Bronchial epithelial cell (primary cell): ENCODE measurements at regions not wholly inside any gene's neighbourhood (a gene's known extent, or its start where the extent isn't known, plus 50 kb on each side); places are given as distances from the start of the nearest gene placed in this dataset.
"Not testable (repeated sequence)": the region's sequence is repeated elsewhere in the genome, so short reads cannot be mapped to it uniquely, and the experiment has no call there.

ENCODE experiments used
- DNase-seq: peaks from one replicate; pipeline ENCODE4 v3.0.0-alpha.2; 2010; ENCODE audit warnings: low read depth
- FAIRE-seq: peaks from 2 replicates; lab custom pipeline; 2011; peaks lifted over from hg19 to GRCh38; lab: Jason Lieb, UNC
- H3K27me3 ChIP-seq: 2 replicates; pipeline ENCODE4 v1.5.1; 2011; ENCODE audit warnings: low read length; ENCODE audit not compliant: control insufficient read depth, insufficient read depth
- H3K36me3 ChIP-seq: 2 replicates; pipeline ENCODE4 v1.5.1; 2011; ENCODE audit warnings: low read length; ENCODE audit not compliant: control insufficient read depth, insufficient read depth
- H3K4me3 ChIP-seq: 2 replicates; pipeline ENCODE4 v1.5.1; 2011; ENCODE audit warnings: mild to moderate bottlenecking, low read depth, low read length, control low read depth
- TF ChIP-seq, protein P1 (sequence below): IDR thresholded peaks from 2 replicates; pipeline ENCODE4 v1.5.1; 2011; ENCODE audit warnings: mild to moderate bottlenecking, moderate library complexity, low read length, control low read depth, inconsistent platforms; ENCODE audit not compliant: insufficient read depth, severe bottlenecking

DNA sequence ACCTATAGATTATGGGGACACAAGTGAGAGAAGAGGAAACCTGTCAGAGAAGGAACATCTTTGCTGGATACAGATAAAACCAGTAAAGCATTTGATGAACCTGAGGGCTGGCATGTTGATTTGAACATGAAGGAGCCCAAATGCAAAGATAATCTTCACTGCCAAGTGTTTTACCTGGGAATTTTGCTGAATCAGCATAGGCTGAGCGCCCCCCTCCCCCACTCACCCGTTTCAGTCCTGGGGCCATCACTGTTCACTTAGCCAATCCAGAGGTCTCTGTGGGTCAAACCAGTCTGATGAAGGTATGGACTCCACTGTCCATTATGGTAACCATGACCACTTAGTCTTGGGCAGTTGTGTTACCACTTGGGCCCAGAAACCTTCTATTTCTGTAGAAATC, 466.0 kb upstream of the GRM7 start:
- Histone ChIP-seq H3K27me3 (no peaks in the 10 kb centered on the region), H3K36me3 (no peaks in the 10 kb centered on the region), H3K4me3 (no peak overlapping the region)
- DNase-seq: no peak
- FAIRE-seq: no peak
- TF ChIP-seq, protein P1, sequence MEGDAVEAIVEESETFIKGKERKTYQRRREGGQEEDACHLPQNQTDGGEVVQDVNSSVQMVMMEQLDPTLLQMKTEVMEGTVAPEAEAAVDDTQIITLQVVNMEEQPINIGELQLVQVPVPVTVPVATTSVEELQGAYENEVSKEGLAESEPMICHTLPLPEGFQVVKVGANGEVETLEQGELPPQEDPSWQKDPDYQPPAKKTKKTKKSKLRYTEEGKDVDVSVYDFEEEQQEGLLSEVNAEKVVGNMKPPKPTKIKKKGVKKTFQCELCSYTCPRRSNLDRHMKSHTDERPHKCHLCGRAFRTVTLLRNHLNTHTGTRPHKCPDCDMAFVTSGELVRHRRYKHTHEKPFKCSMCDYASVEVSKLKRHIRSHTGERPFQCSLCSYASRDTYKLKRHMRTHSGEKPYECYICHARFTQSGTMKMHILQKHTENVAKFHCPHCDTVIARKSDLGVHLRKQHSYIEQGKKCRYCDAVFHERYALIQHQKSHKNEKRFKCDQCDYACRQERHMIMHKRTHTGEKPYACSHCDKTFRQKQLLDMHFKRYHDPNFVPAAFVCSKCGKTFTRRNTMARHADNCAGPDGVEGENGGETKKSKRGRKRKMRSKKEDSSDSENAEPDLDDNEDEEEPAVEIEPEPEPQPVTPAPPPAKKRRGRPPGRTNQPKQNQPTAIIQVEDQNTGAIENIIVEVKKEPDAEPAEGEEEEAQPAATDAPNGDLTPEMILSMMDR: no peak

DNA sequence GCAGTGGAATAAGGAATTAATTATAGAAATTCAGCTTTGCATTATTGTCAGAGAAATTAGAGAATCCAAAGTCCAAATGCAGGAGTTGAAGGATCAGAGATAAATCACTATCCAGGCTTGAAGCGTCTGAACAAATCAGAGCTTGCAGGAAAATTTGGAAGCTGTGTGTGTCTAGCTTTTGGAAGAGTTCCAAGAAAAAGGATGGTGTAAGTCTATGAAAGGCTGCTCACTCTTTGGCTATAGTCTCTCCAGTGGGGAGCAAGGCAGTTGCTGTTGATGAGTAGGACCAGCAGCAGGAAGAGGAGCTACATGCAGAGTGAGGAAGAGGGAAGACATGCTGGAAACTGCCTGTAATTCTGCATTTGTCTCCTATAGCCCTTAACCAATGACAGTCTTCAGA, 464.3 kb upstream of the GRM7 start:
- Histone ChIP-seq H3K36me3 (no peaks in the 10 kb centered on the region), H3K27me3 (no peaks in the 10 kb centered on the region), H3K4me3 (no peak overlapping the region)
- TF ChIP-seq, protein P1: no peak
- FAIRE-seq (no peak), DNase-seq (no peak)

DNA sequence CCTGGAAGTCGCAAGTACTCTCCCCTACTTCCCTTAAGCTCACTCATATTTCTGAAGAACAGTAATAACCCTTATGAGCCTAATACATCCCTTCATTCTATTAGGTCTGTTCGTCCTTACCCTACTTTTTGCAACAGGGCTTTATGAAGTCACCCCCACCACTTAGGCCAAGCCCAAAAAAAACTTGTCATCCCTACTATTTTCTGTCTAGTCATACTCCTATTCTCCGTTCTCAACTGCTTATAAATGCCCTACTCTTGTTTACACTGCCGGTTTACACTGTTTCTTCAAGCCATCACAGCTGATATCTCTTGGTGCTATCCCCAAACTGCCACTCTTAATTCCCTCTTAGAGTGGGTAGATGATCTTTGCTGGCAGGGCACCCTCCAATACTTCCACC, 458.2 kb upstream of the GRM7 start:
- H3K36me3 ChIP-seq, H3K27me3 ChIP-seq, FAIRE-seq, H3K4me3 ChIP-seq, DNase-seq: not testable (repeated sequence)

DNA sequence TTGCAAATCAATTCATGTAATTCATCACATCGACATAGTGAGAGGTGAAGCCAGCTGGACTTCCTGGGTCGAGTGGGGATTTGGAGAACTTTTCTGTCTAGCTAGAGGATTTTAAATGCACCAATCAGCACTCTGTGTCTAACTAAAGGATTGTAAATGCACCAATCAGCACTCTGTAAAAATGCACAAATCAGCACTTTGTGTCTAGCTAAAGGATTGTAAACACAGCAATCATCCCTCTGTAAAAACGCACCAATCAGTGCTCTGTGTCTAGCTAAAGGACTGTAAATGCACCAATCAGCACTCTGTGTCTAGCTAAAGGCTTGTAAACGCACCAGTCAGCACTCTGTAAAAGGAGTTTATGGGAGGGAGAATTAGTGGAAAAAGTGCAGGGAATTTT, 454.0 kb upstream of the GRM7 start:
- not testable (repeated sequence) for FAIRE-seq, H3K27me3 ChIP-seq, H3K4me3 ChIP-seq, DNase-seq, H3K36me3 ChIP-seq

DNA sequence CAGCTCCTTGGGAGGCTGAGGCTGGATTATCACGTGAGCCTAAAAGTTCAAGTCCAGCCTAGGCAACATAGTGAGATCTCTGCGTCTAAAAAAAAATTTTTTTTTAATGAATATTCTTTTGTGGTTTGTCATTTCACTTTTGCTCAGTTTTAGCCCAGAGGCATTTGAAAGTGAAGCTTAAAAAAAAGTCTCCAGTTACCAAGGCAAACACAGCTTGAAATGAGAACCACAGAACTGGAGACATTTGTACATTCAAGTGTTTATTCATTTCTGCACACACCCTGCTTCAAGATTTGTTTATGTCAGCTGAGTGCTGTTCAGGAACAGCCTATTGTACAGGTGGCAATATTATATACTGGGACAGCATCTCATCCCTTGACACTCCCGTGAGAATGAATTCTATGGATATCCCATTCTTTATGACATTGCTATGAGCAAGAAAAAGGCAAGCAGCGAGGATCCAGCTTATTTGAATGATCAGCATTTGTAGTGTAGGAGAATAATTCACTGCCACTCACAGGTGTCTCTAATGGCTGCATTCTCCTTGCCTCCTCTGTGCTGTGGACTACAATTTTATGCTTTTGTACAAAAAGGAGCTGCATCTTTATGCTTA, 444.8 kb upstream of the GRM7 start:
- no peaks in the 10 kb centered on the region for H3K36me3 ChIP-seq
- no peak for FAIRE-seq
- no peak overlapping the region for H3K4me3 ChIP-seq
- no peak for DNase-seq
- TF ChIP-seq, protein P1: no peak
- no peaks in the 10 kb centered on the region for H3K27me3 ChIP-seq

DNA sequence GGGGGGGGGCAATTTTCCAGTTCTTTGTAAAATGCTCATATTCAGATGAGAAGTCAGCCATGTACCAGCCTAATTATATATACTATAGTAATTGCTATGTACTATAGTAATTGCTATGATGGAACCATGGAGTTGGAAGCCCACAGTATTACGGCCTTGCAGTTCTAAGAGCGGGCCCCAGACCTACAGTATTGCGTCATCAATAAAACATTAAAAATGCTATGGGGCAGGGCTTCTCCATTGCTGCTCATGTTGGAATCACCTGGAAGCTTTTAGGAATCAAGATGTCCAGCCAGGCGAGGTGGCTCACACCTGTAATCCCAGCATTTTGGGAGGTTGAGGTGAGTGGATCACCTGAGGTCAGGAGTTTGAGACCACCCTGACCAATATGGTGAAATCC, 443.7 kb upstream of the GRM7 start:
- TF ChIP-seq, protein P1: no peak
- Histone ChIP-seq H3K27me3 (no peaks in the 10 kb centered on the region), H3K4me3 (no peak overlapping the region), H3K36me3 (no peaks in the 10 kb centered on the region)
- no peak for DNase-seq
- FAIRE-seq: no peak

DNA sequence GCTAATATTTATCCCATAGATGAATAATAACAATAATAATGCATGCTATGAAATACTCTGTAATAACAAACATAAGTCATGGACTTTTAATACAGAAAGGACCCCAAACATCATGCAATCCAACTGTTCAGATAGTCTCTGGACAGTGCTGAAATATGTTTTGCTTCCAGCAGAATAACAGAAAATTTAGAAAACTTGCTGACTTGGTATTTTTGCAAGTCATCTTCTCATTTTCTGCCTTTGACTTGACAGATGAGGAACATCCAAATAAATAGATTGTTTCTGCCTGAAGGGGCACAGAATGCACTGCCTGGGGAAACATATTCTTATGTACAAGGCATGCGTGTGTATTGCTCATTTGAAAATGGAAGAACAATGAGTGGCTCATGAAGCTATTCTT, 442.4 kb upstream of the GRM7 start:
- DNase-seq (no peak), FAIRE-seq (no peak)
- Histone ChIP-seq H3K27me3 (no peaks in the 10 kb centered on the region), H3K4me3 (no peak overlapping the region), H3K36me3 (no peaks in the 10 kb centered on the region)
- TF ChIP-seq, protein P1: no peak
